Pons (tissue), 1 donor: ENCODE measurements at regions not wholly inside any gene's neighbourhood (a gene's known extent, or its start where the extent isn't known, plus 50 kb on each side); places are given as distances from the start of the nearest gene placed in this dataset.
A peak's percentile ranks its signal among the peaks of the same experiment; 100 is the strongest.
"Not testable (repeated sequence)": the region's sequence is repeated elsewhere in the genome, so short reads cannot be mapped to it uniquely, and the experiment has no call there.

Source experiments
- DNase-seq: peaks from one replicate; pipeline ENCODE4 v3.0.0-alpha.2; 2016; ENCODE audit warnings: low spot score

GRCh38 chr16:59535298-59535697 is 801.2 kb upstream of the GOT2 start:
- DNase-seq: no peak

DNA sequence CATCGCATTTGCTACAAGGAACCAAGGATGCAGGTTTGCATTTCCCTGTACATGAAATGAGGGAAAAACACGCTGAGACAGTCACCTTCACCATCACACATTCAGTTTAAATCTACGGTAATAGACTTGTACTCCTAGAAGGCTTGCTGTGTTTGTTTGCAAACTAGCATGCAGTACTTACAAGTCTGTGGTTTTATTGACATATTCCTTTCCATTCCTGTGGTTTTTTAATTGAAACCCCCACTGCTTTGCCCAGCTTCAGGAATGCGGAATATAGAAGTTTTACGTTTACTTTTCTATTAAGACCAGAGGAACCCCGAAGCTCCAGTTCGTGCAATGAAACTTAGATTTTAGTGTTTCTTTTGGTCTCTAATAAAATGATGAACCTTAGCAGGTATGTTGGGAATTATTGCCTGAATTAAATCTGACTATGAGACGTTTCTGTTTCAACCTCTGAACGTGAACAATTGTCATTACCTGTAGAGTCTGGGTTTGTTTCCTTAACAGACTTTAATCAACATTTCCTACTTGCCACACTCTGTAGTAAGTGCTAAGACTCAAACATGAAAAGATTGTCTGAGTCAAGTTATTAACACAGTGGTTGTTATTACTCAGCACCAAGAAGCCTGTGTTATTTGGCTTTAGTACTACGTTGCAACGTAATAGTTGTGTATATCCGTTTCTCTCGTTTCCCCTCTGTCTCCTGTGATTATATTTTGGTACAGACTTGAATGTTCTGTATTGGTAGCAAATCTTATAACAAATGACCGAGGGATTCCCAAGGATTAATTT is 793.3 kb upstream of the GOT2 start:
- DNase-seq: no peak

DNA sequence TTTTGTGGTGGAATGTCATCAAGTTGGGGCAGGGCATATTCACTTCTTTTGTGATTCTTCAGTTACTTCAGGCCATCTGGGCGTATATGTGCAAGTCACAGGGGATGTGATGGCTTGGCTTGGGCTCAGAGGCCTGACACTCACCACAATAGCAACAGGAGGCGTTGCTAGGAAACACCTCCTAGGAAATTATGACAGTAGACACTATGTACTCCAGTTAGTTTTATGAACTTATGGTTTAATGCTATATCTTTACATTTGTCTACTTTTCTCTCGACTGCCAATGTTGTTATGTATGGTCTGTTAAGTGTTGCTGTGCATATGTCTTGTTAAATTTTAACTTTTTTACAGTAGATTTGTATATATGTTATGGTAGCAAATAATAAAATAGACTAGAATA is 788.7 kb upstream of the GOT2 start:
- DNase-seq: no peak

DNA sequence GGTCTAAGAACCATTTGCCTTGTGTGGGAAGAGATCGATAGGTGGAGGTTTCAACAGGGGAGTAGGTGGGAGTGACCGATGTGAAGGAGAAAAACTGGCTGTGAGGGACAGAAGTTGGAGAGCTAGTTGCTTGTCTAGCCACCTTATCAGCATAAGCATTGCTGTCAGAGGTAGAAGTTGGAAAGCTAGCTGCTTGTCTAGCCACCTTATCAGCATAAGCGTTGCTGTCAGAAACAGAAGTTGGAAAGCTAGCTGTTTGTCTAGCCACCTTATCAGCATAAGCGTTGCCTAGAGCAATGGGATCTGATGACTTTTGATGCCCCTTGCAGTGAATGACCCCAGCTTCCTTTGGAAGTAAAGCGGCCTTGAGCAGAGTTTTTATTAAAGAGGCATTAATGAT is 784.6 kb upstream of the GOT2 start:
- DNase-seq: not testable (repeated sequence)

DNA sequence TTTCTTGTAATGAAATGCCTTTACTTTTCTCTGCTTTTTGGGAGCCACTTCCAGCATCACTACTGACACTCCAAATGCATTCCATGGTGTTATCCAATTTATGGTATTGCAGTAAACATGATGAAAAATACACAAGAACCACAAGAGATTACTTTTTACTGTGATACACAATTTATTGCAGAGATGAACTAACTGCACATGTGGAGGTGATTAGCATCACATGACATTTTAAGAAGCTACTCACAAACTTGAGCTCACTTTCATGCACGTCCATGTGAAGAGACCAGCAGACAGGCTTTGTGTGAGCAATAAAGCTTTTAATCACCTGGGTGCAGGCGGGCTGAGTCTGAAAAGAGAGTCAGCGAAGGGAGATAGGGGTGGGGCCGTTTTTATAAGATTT is 780.5 kb upstream of the GOT2 start:
- DNase-seq: no peak

- DNase-seq: peak; percentile 51
Measured at GRCh38 chr16:59510008-59510424, 775.9 kb upstream of the GOT2 start.

DNA sequence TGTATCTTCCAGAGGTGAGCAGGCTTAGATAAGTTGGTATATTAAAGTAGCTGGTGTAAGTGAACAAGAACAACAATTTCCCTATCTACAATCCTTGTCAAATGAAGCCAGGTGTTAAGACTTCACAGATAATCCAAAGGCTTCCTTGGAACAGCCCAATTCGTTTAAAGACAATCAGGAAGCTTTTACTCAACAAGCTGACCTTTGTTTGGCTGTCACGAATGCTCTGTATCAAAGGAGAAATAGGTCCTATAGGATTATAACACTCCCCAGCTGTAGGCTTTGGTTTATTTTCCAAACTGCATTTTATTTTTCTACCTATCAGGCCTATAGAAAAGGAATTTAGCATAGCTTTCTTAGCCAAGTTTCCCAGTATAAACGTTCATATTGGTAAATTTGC is 766.5 kb upstream of the GOT2 start:
- no peak for DNase-seq

DNA sequence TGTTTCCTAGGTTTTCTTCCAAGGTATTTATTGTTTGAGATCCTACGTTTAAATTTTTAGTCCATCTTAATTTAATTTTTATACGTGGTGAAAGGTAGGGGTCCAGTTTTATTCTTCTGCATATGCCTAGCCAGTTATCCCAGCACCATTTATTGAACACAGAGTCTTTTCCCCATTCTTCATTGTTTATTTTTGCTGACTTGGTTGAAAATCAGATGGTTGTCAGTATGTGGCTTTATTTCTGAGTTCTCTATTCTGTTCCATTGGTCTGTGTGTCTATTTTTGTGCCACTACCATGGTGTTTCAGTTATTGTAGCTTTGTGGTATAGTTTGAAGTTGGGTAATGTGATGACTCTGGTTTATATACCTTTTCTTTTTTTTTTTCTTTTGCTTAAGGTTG is 753.0 kb upstream of the GOT2 start:
- DNase-seq: no peak

DNA sequence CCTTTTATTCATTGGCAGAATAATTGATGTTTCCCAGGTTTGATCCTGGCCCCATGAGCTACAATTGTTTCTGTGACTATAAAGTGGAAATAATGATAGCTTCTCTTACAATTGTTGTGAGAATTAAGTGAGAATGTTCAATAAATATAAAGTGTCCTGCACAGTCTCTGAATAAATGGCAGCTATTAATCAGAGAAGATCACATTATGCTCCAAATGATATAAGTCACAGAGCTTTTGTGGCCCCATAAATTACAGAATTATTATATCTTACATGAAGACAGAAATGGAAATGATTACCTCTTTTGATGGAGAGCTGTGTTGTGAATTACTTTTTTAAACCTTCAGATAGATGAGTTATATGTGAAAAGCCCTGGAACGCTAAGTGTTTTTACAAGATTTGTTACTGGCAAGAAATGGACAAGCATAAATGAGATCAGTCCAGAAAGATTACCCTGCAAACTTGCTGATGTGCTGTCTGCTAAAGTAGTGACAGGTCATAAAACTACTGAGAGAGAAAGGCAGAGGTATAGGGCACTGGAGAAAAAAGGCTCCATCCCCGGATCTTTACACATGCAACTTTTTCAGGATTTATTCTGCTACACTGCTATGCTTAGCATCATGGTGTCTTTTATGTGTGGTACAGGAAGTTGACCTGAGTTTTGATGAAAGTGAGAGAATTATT is 750.9 kb upstream of the GOT2 start:
- DNase-seq: no peak

DNA sequence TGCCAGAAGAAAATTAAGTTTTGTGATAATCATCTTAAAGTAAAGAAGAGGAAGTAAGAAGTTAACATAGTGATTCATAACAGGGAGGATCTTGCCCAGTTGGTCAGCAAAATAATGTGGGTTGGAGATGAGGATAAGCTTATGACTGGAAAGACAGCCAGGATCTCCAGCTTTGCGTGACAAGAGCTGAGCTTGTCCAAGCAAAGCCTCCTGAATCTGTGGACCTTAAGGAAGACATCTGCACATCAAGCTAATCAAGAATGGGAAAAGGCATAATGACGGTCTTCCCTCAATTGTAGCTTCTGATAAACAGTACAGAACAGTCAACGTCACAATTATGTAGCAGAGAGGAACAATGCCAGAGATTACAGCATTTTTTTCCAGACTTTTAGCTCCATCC is 744.7 kb upstream of the GOT2 start:
- DNase-seq: no peak

- DNase-seq: no peak
Measured at GRCh38 chr16:59470556-59470955, 736.4 kb upstream of the GOT2 start.

DNA sequence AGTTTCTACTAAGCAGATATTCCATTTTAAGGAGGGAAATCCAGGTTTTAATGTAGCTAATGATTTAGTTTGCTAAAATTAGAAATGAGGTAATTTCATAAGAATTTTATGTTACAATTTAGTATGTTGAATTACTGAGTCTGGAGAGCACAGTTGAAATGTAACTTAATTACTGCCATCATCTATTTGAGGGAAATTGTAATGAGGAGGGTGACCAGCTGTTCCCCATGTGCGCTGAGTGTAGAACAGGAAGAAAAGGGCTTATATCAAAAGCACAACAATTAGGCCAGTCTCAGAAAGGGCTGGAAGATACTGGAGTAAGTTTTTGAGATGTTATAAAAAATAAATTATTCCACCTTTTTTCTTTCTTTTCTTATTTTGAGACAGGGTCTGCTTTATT is 735.1 kb upstream of the GOT2 start:
- no peak for DNase-seq

- no peak for DNase-seq
Measured at GRCh38 chr16:59463776-59464175, 729.7 kb upstream of the GOT2 start.

- no peak for DNase-seq
Measured at GRCh38 chr16:59459806-59460205, 725.7 kb upstream of the GOT2 start.

DNA sequence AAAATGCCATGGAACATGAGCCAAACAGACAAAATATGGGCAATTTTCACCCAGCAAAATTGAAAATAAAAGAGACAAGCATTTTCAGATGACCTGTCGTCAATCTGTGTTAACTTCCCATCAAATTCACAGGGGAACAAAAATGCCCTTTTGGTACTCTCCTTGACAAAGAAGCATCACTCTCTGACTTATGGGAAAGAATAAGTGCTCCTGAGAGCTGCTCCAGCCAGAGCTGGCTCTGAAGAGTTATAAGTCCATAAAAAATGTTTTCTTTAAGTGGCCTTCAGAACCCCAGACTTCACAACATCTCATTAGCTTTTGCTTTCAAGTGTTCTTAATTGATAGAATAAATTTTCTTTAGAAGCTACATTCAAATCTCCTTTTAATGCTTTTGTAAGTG is 721.4 kb upstream of the GOT2 start:
- no peak for DNase-seq

GRCh38 chr16:59450513-59450912 is 716.4 kb upstream of the GOT2 start:
- DNase-seq: not testable (repeated sequence)

- no peak for DNase-seq
Measured at GRCh38 chr16:59440502-59440901, 706.4 kb upstream of the GOT2 start.

- peak; percentile 33 for DNase-seq
Measured at GRCh38 chr16:59432896-59433295, 698.8 kb upstream of the GOT2 start.

- no peak for DNase-seq
Measured at GRCh38 chr16:59432276-59432675, 698.2 kb upstream of the GOT2 start.

DNA sequence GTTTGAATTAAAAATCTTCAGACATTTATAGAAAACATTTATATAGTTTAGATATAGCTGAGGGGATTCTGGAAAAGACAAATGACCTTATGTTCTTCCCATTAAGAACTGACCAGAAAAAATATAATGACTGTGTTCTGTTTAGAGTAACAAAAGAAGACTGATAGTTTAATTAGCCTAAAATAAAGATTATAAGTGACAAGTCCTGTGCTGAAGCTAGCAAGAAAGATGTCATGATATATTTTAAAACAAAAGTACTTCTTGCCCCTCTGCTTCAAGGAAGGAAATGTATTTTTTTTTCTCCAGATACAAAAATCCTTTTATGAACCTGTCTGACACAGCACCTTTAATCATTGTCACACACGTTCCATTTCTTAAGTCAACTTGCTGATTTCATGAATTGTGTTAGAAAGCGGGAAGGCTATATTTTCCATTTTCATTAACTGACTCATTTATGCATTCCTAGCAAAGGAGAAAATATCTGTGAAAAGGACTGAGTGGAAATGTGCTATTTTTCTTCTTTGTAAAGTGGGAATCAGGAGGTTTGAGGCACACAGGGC is 690.7 kb upstream of the GOT2 start:
- no peak for DNase-seq

- DNase-seq: peak; percentile 24
Measured at GRCh38 chr16:59411961-59412841, 678.1 kb upstream of the GOT2 start.

GRCh38 chr16:59410451-59410850 is 676.3 kb upstream of the GOT2 start:
- DNase-seq: no peak
